Fibroblast of the aortic adventitia (primary cell): ENCODE measurements at regions not wholly inside any gene's neighbourhood (a gene's known extent, or its start where the extent isn't known, plus 50 kb on each side); places are given as distances from the start of the nearest gene placed in this dataset.

Source experiments
- DNase-seq: peaks from one replicate; pipeline ENCODE4 v3.0.0-alpha.2; 2010; ENCODE audit warnings: low read depth
- H3K4me3 ChIP-seq: 2 replicates; pipeline ENCODE4 v1.5.1; 2011; ENCODE audit warnings: low read depth, mild to moderate bottlenecking, control low read depth, low read length, moderate library complexity
- CTCF ChIP-seq: IDR thresholded peaks from 2 replicates; pipeline ENCODE4 v1.5.1; 2011; ENCODE audit warnings: mild to moderate bottlenecking, low read length, control low read depth, inconsistent platforms; ENCODE audit not compliant: insufficient read depth

- H3K4me3 ChIP-seq = no peak overlapping the region
- peak; percentile 29 for DNase-seq
Measured at GRCh38 chr3:115251509-115251908, 104.4 kb upstream of the ZBTB20 start.

GRCh38 chr3:115252679-115253078, 105.6 kb upstream of the ZBTB20 start:
- TF ChIP-seq CTCF = no peak
- DNase-seq = no peak
- H3K4me3 ChIP-seq = no peak overlapping the region

More at GRCh38 chr3:115251509-115251908, 104.4 kb upstream of the ZBTB20 start:
- no peak for TF ChIP-seq CTCF

DNA sequence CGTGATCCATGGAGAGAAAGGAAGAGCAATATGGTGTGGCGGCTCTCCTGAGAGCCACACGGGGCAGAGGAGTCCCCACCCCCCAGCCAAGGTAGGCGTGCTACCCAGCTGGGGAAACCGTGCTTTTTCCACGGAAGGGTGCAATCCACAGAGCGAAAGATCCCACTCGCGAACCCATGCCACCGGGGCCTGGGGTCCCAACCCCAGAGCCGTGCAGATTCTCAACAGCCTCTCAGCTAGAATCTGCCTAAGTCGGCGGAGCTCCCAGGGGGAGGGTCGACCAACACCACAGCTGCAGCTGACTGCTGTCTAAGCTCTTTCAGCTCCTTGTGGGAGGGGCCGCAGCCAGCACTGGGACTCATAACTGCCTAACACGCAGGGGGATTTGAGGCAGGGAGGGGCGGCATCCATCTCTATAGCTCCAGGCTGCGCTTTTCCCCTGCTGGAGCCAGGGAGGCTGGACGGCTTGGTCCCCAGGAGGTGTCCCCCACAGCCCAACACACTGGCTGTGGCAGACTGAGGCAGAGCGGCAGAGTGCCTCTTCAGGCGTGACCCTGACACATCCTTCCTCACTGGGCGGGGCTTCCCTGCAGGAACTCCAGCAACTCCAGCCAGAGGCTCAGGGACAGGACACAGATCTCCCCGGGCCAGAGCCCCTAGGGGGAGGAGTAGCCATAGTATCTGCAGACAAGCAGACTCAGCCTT, 107.6 kb upstream of the ZBTB20 start:
- no peak for TF ChIP-seq CTCF
- no peak overlapping the region for H3K4me3 ChIP-seq
- DNase-seq = no peak

DNA sequence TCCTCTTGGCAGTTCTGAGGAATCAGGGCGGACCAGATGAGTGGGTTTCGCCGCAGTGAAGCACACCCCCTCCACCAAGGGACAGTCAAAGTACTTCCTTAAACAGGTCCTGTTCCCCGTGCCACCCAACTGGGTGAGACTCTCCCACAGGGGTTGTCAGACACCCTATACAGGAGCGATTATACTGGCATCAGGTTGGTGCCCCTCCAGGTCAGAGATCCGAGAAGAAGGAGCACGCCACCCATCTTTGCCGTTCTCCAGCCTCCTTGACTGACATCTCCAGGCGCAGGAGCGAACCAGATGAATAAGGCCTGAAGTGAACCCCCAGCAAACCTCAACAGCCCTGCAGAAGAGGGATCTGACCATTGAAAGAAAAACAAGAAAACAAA, 108.1 kb upstream of the ZBTB20 start:
- DNase-seq = no peak
- no peak overlapping the region for H3K4me3 ChIP-seq
- TF ChIP-seq CTCF = no peak

DNA sequence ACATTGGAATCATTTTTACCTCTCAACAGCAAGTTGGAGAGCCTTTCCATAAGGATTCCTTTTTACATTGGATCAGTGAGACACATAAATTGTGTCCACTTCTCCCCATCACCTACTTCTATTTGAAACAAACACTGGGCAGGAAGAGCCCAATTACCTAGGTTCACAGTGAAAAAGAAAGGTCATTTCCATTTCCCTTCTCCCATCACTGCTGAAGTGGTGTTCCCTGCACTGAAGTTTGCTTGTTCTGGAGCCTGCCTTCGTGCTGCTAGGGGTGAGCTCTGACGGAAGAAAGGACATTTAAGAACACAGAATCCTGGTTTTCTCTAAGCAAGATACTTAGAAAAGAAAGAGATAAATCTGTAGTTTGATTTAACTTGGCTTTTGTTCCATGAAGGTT, 123.8 kb upstream of the ZBTB20 start:
- DNase-seq = no peak
- H3K4me3 ChIP-seq = no peak overlapping the region
- TF ChIP-seq CTCF = no peak

DNA sequence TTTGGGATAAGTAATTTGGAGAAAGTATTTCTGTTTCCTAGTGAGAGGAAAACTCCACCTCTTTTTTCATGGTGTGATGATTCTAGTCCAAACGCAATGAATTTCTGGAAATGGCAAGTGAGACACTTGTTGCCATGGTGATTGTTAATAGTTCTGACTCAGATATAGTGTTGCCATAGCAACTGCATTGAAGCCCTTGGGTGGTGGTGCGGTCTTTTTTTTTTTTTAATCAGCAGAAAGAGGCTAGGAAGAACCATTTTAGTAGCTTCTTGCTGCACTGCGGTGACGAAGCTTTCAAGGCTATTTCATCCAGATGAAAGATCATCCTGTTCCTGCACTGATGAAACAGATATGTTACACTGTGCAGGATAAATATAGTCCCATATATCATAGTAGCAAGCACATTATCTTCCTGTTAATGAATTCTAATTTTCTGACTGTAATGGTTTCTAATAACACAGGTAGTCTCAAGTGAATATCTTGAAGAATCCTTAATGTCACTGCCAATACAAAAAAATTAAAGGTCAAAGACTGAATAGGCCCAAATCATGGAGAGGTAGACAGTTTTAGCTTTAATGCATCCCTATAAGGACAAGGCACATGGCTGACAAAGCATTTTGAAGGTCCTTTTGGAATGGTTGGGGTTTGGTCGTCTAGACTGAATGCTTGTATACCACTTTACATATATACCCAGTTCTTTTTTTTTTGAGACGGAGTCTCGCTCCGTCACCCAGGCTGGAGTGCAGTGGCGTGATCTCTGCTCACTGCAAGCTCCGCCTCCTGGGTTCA, 125.1 kb upstream of the ZBTB20 start:
- no peak for TF ChIP-seq CTCF
- no peak overlapping the region for H3K4me3 ChIP-seq
- DNase-seq = peak; percentile 79
